WTC11 (cell line): ENCODE measurements at regions not wholly inside any gene's neighbourhood (a gene's known extent, or its start where the extent isn't known, plus 50 kb on each side); places are given as distances from the start of the nearest gene placed in this dataset.

Source experiments
- CBFB ChIP-seq: sonication (generic); formaldehyde crosslinking; IDR thresholded peaks from 2 replicates; pipeline ENCODE4 v1.8.1; 2022; ENCODE audit warnings: mild to moderate bottlenecking, low read depth, missing genetic modification reagents
- TCF7 ChIP-seq: sonication (generic); formaldehyde crosslinking; IDR thresholded peaks from 2 replicates; pipeline ENCODE4 v1.8.0; 2022; ENCODE audit warnings: mild to moderate bottlenecking, low read depth, missing genetic modification reagents, moderate library complexity
- TEAD1 ChIP-seq: sonication (generic); formaldehyde crosslinking; IDR thresholded peaks from 2 replicates; pipeline ENCODE4 v1.8.0; 2022; ENCODE audit warnings: mild to moderate bottlenecking, missing genetic modification reagents
- TF ChIP-seq, protein P1 (sequence below): fragments of 200-600 bp; IDR thresholded peaks from 2 replicates; pipeline ENCODE4 v1.8.0; 2022; ENCODE audit warnings: antibody characterized with exemption
- TF ChIP-seq, protein P2 (sequence below): sonication (generic); formaldehyde crosslinking; IDR thresholded peaks from 2 replicates; pipeline ENCODE4 v1.8.0; 2022; ENCODE audit warnings: mild to moderate bottlenecking, missing genetic modification reagents

DNA sequence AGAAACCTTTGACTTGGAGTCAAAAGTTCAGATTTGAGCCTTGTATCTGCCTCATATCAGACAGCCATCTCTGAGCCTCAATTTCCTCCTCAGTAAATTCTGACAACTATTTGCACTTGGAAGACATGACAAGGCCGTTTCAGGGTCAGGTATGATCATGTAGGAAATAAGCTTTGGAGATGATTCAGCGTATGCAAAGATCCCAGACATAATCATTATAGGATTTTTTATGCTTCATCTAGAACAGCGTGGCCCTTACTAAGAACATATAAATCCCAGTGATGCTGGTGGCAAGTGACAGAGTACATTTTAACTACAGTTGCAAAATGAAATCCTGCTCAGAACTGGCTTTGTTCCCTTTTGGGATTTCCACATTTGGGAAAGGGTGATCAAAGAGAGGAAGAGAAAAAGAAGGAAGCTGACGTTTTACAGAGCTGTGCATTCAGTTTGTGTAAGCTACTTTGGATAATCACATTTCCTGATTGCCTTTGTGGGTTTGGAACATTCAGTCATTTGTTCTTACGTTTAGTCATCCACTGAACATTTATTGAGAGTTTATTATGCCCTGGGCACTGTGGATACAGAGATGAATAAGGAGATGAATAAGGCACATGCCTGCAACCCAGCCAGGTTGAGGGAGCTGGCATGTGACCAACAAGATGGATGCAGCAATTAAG, 81.9 kb upstream of the HEPHL1 start:
- TF ChIP-seq, protein P1, sequence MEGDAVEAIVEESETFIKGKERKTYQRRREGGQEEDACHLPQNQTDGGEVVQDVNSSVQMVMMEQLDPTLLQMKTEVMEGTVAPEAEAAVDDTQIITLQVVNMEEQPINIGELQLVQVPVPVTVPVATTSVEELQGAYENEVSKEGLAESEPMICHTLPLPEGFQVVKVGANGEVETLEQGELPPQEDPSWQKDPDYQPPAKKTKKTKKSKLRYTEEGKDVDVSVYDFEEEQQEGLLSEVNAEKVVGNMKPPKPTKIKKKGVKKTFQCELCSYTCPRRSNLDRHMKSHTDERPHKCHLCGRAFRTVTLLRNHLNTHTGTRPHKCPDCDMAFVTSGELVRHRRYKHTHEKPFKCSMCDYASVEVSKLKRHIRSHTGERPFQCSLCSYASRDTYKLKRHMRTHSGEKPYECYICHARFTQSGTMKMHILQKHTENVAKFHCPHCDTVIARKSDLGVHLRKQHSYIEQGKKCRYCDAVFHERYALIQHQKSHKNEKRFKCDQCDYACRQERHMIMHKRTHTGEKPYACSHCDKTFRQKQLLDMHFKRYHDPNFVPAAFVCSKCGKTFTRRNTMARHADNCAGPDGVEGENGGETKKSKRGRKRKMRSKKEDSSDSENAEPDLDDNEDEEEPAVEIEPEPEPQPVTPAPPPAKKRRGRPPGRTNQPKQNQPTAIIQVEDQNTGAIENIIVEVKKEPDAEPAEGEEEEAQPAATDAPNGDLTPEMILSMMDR, result no peak
- TF ChIP-seq, protein P2, sequence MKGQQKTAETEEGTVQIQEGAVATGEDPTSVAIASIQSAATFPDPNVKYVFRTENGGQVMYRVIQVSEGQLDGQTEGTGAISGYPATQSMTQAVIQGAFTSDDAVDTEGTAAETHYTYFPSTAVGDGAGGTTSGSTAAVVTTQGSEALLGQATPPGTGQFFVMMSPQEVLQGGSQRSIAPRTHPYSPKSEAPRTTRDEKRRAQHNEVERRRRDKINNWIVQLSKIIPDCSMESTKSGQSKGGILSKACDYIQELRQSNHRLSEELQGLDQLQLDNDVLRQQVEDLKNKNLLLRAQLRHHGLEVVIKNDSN (CRISPR knock-in tag), result no peak
- TF ChIP-seq CBFB (CRISPR knock-in tag) (no peak), TCF7 (no peak), TEAD1 (CRISPR knock-in tag) (no peak)
